ENCODE measurements at regions not wholly inside any gene's neighbourhood (a gene's known extent, or its start where the extent isn't known, plus 50 kb on each side); places are given as distances from the start of the nearest gene placed in this dataset.

- H3K36me3 ChIP-seq (ENCODE audit: control insufficient read depth in 2 of 4, insufficient read depth in 4 of 4, low read length in 3 of 4), result no peaks in the 10 kb centered on the region
- H3K79me2 ChIP-seq (ENCODE audit: control insufficient read depth in 1 of 2, insufficient read depth in 2 of 2, low read length in 2 of 2), result no peaks in the 10 kb centered on the region
- no peak overlapping the region for H2AK5ac ChIP-seq (ENCODE audit: low read depth, low read length)
- no peak overlapping the region for H2BK12ac ChIP-seq (ENCODE audit: low read depth, low read length)
- DNase-seq (ENCODE audit: low read depth in 1 of 2, low spot score in 2 of 2), result no peak
- TF ChIP-seq ZNF274 (IDR thresholded peaks at IDR 0.05; ENCODE audit: borderline replicate concordance, extremely low read depth, low read length) (no peak), MAX (IDR thresholded peaks at IDR 0.05) (no peak), CHD2 (IDR thresholded peaks at IDR 0.05; ENCODE audit: low read length) (no peak), TAF1 (IDR thresholded peaks at IDR 0.05; ENCODE audit: low read depth, low read length) (no peak), SRF (IDR thresholded peaks at IDR 0.05; ENCODE audit: low read depth, low read length) (no peak), E2F6 (IDR thresholded peaks at IDR 0.05) (no peak), TEAD4 (IDR thresholded peaks at IDR 0.05; ENCODE audit: low read depth, low read length) (no peak)
- H3K79me1 ChIP-seq (ENCODE audit: low read depth, low read length), result no peaks in the 10 kb centered on the region
- no peak overlapping the region for H2AFZ ChIP-seq (ENCODE audit: low read length)
- H3K9me3 ChIP-seq (ENCODE audit: insufficient read depth in 2 of 2, low read depth in 1 of 2, low read length in 1 of 2), result no peaks in the 10 kb centered on the region
- H4K91ac ChIP-seq (replicated peaks; ENCODE audit: insufficient read length, low read length), result no peak overlapping the region
- H4K5ac ChIP-seq (ENCODE audit: insufficient read length, low read depth, low read length), result no peak overlapping the region
- H3K4me2 ChIP-seq (ENCODE audit: insufficient read depth in 1 of 2, low read depth in 2 of 2, low read length in 2 of 2), result no peak overlapping the region
- no peaks in the 10 kb centered on the region for H3K23me2 ChIP-seq (ENCODE audit: low read depth, low read length)
- H2BK120ac ChIP-seq (replicated peaks; ENCODE audit: low read depth, low read length), result no peak overlapping the region
- H4K8ac ChIP-seq (ENCODE audit: extremely low read depth, insufficient read depth, low read length), result no peak overlapping the region
- H3K56ac ChIP-seq (replicated peaks; ENCODE audit: insufficient read length, low read depth, low read length), result no peak overlapping the region
- H3K18ac ChIP-seq (ENCODE audit: extremely low read depth, low read length), result no peak overlapping the region
- H3K9ac ChIP-seq (replicated peaks in 1 of 4; ENCODE audit: extremely low read depth in 1 of 4, low read depth in 3 of 4, low read length in 3 of 4), result no peak overlapping the region
- POLR2A ChIA-PET (ENCODE audit: partially characterized antibody), result no interaction called here
- CTCF ChIA-PET (ENCODE audit: partially characterized antibody), result no interaction called here
- H2BK20ac ChIP-seq (ENCODE audit: low read length), result no peak overlapping the region
- H4K20me1 ChIP-seq (replicated peaks in 1 of 2; ENCODE audit: control insufficient read depth in 1 of 2, insufficient read depth in 2 of 2, low read length in 2 of 2), result no peaks in the 10 kb centered on the region
- H3K4ac ChIP-seq (replicated peaks; ENCODE audit: insufficient read length, low read depth, low read length), result no peak overlapping the region
- no peak overlapping the region for H2BK15ac ChIP-seq (ENCODE audit: low read length)
- no peak overlapping the region for H2BK5ac ChIP-seq (ENCODE audit: low read depth, low read length)
- H3K14ac ChIP-seq (ENCODE audit: insufficient read length), result no peak overlapping the region
- H3K27me3 ChIP-seq (replicated peaks in 1 of 4; ENCODE audit: control insufficient read depth in 3 of 4, extremely low read depth in 1 of 4, insufficient read depth in 3 of 4, low read length in 3 of 4), result no peaks in the 10 kb centered on the region
- no peak overlapping the region for H3K27ac ChIP-seq (ENCODE audit: low read depth, low read length)
- H3K4me3 ChIP-seq (ENCODE audit: extremely low read depth in 1 of 4, insufficient read depth in 2 of 4, low read depth in 3 of 4, low read length in 4 of 4), result no peak overlapping the region
- no peak overlapping the region for H3K23ac ChIP-seq (ENCODE audit: insufficient read length)
- no peak for FAIRE-seq
- no peaks in the 10 kb centered on the region for H3K4me1 ChIP-seq (replicated peaks in 1 of 4; ENCODE audit: control insufficient read depth in 3 of 4, insufficient read depth in 4 of 4, low read length in 3 of 4)
- WGBS, 2 experiments (ENCODE audit: extremely low coverage in 1 of 2, insufficient coverage in 1 of 2, insufficient read length in 1 of 2, insufficient replicate concordance in 2 of 2, low coverage in 1 of 2, low lambda C conversion rate in 2 of 2, missing lambda C conversion rate in 1 of 2), result 94% methylated on average over 2 of the region's 2 CpGs; no CpG with 5 or more reads in 1 of the 2 experiments
These were observed 391.1 kb upstream of the JAG1 start for GRCh38 chr20:11064946-11065345.

Data from H1 (cell line).